ENCODE measurements at regions not wholly inside any gene's neighbourhood (a gene's known extent, or its start where the extent isn't known, plus 50 kb on each side); places are given as distances from the start of the nearest gene placed in this dataset.

DNA sequence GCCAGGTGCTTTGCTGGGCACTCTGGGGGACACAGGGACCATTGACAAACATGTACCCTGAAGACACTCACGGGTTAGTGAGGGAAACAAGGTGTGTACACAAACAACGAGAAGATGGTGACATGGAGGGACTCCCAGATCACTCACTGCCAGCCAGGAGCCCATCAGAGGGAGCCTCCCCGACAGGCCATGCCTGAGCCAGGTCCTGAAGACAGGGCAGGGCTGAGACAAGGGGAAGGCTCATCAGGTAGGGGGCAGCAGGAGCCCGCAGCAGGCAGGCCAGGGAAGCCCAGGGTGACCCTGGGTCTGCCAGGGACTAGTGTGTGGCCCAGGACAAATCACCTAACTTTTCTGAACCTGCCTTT lies 127.9 kb downstream of the BUD13 start:
- Histone ChIP-seq H3K27me3 (replicated peaks; ENCODE audit: control insufficient read depth, insufficient read depth, low read length) (no peaks in the 10 kb centered on the region; the same call in none of the 2 replicates), H3K4me3 (replicated peaks; ENCODE audit: low read depth, low read length) (no peak overlapping the region), H3K36me3 (ENCODE audit: control insufficient read depth, insufficient read depth, low read length) (no peaks in the 10 kb centered on the region)
- no peak for DNase-seq (ENCODE audit: extremely low read depth, insufficient read length)
- TF ChIP-seq CTCF (IDR thresholded peaks at IDR 0.05; ENCODE audit: insufficient read depth, low read length, poor library complexity, severe bottlenecking): no peak

- TF ChIP-seq CTCF (IDR thresholded peaks at IDR 0.05; ENCODE audit: insufficient read depth, low read length, poor library complexity, severe bottlenecking): no peak
- DNase-seq (ENCODE audit: extremely low read depth, insufficient read length): no peak
- Histone ChIP-seq H3K36me3 (ENCODE audit: control insufficient read depth, insufficient read depth, low read length) (no peaks in the 10 kb centered on the region), H3K27me3 (replicated peaks; ENCODE audit: control insufficient read depth, insufficient read depth, low read length) (no peaks in the 10 kb centered on the region; the same call in none of the 2 replicates), H3K4me3 (replicated peaks; ENCODE audit: low read depth, low read length) (no peak overlapping the region)
These were observed 128.4 kb downstream of the BUD13 start for GRCh38 chr11:116644201-116644940.

- no peaks in the 10 kb centered on the region for H3K36me3 ChIP-seq (ENCODE audit: control insufficient read depth, insufficient read depth, low read length)
- no peaks in the 10 kb centered on the region; the same call in none of the 2 replicates for H3K27me3 ChIP-seq (replicated peaks; ENCODE audit: control insufficient read depth, insufficient read depth, low read length)
- TF ChIP-seq CTCF (IDR thresholded peaks at IDR 0.05; ENCODE audit: insufficient read depth, low read length, poor library complexity, severe bottlenecking): no peak
- H3K4me3 ChIP-seq (replicated peaks; ENCODE audit: low read depth, low read length): no peak overlapping the region
- DNase-seq (ENCODE audit: extremely low read depth, insufficient read length): no peak
These were observed 129.3 kb downstream of the BUD13 start for GRCh38 chr11:116643521-116643920.

GRCh38 chr11:116642902-116643301 lies 129.9 kb downstream of the BUD13 start:
- DNase-seq (ENCODE audit: extremely low read depth, insufficient read length): no peak
- H3K27me3 ChIP-seq (replicated peaks; ENCODE audit: control insufficient read depth, insufficient read depth, low read length): no peaks in the 10 kb centered on the region; the same call in none of the 2 replicates
- TF ChIP-seq CTCF (IDR thresholded peaks at IDR 0.05; ENCODE audit: insufficient read depth, low read length, poor library complexity, severe bottlenecking): no peak

GRCh38 chr11:116642481-116642880 lies 130.3 kb downstream of the BUD13 start:
- Histone ChIP-seq H3K27me3 (replicated peaks; ENCODE audit: control insufficient read depth, insufficient read depth, low read length) (no peaks in the 10 kb centered on the region; the same call in none of the 2 replicates), H3K36me3 (ENCODE audit: control insufficient read depth, insufficient read depth, low read length) (no peaks in the 10 kb centered on the region), H3K4me3 (replicated peaks; ENCODE audit: low read depth, low read length) (no peak overlapping the region)
- TF ChIP-seq CTCF (IDR thresholded peaks at IDR 0.05; ENCODE audit: insufficient read depth, low read length, poor library complexity, severe bottlenecking): no peak
- DNase-seq (ENCODE audit: extremely low read depth, insufficient read length): no peak

More at GRCh38 chr11:116642902-116643301, 129.9 kb downstream of the BUD13 start:
- Histone ChIP-seq H3K4me3 (replicated peaks; ENCODE audit: low read depth, low read length) (no peak overlapping the region), H3K36me3 (ENCODE audit: control insufficient read depth, insufficient read depth, low read length) (no peaks in the 10 kb centered on the region)
